Activated T-cell treated with anti-CD3 and anti-CD28 coated beads, Interleukin-2, amount 50 U/mL, for 1 hour (primary cell): ENCODE measurements at regions not wholly inside any gene's neighbourhood (a gene's known extent, or its start where the extent isn't known, plus 50 kb on each side); places are given as distances from the start of the nearest gene placed in this dataset.
A peak's percentile ranks its signal among the peaks of the same experiment; 100 is the strongest.

Experiments
- DNase-seq: peaks from one replicate; pipeline ENCODE4 v3.0.0-alpha.2; 2020

DNA sequence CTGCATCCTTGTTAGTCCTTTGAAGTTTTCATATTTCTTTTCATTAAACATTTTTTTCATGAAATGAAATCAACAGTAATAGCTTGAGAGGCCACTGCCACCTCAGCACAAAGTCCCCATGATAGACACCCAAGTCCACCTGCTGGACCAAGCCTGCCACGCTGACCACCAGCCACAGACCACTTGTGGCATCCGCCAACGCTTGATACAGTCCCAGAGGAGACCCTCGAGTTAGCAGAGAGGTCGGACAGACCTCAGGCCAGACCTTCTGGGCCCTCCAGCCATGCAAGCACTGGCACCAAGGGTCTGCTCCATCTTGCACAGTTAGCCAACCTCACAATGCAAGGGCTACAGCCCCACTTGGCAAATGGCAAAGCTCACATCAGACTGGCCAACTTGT is 91.8 kb upstream of the RTL6 start:
- no peak for DNase-seq

DNA sequence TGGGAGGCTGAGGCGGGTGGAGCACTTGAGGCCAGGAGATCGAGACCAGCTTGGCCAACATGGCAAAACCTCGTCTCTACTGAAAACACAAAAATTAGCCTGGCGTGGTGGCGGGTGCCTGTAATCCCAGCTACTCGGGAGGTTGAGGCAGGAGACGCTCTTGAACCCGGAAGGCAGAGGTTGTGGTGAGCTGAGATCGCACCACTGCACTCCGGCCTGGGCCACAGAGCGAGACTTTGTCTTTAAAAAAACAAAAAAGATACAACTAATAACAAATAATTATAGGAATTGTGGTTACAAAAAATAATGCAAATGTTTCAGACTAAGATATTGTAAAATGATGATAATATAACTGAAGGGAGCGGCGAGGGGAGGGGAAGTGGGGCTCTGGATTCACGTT is 90.3 kb upstream of the RTL6 start:
- no peak for DNase-seq

DNA sequence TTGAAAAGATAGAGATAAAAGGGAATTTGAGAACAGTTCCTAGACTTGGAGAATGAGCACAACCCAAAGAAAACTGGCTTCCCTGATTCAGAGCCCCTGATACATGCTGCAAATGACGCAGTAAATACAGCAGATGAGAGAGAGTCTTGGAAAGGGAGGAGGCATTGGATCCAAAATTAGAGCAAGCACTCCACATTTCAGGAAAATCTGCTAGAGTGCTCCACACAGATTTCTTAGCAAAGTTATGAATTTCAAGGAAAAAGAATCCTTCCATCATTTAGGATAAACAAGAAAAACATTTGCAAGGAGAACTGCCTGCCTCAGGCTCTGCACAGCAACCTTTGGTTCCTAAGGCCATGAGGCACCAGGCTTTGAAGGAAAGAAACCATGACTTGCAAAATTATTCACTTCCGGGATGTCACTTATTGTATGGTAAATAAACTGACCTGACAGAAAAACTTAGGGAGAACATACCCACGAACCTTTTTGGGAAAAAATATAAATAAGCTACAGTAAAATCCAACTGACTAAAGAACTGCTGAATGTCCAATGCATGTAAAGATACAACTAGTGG is 89.8 kb upstream of the RTL6 start:
- DNase-seq = no peak

DNA sequence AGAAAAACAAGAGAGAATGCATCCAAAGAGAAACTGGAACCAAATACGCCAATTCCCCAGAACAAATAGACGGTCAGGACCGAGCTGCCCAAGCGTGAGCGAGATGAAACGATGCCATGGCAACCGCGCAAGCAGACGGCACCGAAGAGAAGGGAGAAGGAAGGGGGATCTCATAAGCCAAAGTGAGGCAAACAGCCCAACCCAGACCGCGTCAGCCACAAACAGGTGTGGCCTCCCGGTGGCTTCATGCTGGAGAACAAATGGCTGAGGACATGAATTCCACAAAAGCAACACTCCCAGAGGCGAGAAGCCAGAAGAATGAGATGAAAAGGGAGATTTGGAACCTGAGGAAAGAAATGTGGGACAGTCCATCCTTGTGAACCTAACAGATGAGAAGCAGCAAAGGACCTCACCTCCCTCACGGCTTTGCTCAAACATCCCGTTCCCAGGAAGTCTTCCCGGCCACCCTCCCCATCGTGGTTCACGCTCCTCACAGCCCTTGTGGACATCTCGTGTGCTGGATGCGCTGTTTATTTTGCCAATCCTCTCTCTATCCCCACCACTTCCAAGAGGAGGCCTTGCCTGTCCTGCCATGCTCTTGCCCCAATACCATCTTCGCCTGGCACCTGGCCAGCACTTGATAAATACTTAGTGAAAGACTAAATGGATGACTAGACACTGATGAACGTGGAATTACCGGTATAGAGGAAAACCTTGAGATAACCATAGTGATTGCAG is 89.1 kb upstream of the RTL6 start:
- no peak for DNase-seq

DNA sequence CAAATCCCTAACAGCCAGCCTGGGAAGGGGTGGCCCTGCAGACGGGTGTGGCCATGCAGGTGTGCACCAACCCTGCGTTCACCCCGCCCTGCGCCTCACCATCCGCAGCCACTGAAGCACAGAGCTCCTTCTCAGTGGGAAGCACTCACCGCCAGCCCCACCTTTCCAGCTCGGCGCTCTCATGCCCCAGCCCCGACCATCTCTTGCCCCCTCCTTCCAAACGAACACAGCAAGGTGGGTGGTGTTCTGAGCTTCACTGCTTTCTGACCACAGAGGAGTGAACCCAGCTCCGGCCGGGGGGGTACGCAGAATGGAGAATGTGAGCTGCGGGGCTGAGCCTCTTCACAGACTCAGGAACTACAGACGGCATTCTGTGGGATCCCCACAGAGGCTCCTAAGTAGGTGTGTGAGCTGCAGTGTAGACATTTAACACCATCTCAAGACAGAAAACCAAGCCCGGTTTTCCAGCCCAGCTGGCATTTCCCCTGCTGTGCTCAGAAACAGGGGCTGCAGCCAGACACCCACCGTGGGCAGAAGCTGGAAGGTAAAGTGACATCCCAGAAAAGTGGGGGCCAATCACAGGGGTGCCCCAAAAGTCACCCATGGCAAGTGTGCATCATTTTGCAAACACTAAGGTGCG is 88.4 kb upstream of the RTL6 start:
- DNase-seq = no peak

DNA sequence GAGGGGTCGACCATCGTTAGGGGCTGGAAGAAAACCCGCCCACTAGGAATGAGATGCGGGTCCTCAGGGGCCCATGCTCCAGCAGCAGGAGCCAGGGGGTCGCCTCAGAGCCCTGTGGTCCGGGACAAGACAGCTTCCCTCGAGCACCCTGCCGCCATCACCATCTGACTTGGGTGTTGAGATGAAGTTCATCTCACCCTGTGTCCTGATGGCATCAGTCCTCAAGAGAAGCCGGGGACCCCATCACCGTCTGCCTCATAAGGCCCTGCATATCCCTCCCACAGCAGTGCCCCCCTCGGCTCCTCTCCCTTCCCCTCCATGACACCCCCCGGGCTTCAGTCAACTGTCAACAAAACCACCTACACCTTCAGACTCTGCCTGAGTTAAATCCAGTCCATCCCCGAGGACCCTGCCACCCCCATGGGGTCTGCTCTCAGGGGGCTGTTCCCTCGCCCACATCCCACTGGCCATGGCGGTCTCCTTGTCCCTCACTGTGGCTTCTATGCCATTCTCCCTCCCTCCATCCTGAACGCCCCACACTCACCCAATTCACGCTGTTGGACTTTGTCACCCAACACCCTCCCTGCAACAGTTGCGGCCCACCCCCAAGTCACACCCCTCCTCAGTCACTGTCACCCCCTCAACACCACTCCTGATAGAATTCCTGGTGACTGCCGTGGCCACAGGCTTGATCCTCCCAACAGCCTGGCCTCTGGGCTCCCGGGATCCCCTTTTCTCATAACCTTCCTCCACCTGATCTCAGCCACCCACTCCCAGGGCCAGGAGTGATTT is 87.7 kb upstream of the RTL6 start:
- DNase-seq = no peak

DNA sequence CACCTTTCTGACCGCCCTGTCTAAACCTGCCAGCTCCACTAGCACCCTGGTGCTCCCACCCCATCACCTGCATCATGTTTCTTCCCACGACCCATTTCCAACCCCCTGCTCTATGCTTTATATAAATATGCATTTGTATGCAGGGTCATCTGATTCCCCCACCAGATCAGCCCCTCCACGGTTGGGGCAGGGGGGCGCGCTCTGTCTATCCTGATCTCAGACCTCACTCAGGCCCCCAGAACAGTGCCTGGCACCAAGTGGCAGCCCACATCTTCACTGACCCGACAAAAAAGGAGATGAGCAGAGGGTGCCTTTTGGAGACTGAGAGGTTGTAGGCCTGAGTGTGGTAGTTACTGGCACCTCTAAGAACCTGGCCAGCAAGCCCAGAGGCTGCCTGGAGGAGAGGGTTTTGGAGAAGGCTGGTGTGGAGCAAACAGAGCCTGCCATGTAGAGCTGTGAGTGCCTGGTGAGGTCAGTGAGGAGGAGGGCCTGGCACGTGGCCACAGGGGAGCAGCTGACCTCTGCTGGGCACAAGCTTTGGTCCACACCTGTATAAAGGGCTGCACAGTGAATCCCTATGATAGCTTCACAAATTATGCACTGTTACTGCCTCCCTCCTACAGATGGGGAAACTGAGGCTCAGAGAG is 86.3 kb upstream of the RTL6 start:
- DNase-seq = no peak

DNA sequence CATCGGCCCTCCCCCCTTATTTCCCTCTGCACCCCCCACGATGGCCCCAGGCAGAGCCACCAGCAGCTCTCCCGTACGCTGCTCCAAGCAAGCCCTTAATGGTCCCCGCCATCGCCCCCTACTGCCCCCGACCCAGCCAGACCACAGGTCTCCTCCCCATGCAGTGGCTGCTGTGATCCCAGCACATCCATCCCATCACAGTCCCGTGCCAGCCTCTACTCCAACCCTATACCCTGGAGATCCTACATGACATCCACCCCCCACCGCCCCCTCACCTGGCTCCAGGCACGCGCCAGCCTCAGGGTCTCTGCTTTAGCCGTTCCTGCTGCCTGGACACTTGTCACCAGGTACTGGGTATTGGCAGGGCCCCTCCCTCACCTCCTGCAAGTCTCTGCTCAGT is 85.8 kb upstream of the RTL6 start:
- no peak for DNase-seq

DNA sequence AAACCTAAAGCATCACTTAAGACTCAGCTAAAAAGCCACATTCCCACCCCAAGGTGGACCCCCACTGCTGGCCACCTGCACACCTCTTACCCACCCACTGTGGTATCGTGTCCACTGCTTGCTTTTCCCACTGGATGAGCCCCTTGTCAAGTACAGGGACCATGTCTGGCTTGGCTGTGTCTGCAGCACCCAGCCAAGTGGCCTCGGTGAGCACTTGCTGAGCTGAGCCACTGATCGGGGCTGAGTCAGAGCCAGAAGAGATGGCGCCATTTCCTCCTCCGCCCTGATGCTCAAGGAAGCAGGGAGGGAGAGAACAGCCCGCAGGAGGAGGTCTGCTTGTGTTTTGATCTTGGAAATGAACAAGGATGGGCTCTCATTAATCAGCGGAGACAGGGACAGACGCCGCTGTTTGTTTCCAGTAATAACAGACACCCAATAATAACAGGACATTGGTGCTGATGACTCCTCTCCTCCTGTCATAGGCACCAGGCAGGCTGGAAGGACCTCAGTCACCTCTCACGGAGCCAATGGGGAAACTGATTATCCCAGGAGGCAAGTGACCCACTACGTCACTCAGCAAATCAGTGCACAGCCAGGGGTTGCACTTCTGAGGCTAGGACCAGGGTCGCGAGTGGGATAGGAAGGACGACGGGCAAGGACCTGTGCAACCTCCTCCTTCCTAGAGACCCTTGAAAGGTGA is 85.2 kb upstream of the RTL6 start:
- no peak for DNase-seq

DNA sequence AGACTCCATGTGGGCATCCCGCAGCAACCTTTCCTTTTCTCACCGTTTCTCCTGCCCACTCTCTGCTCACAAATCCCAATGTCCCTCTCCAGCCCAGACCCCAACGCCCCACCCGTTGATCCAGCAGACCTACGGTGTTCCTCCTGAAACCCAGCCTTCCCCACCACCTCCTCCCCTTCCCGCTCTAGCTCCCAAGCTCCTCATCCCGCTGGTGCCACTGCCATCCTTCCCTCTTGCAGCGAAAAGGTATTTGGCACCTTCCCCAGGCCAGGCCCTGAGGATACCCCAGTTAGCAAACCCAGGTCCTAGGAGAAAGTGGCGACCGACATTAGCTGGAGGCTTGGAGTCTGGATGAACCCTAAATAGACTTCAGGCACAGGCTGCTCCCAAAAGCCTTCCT is 84.0 kb upstream of the RTL6 start:
- no peak for DNase-seq

DNA sequence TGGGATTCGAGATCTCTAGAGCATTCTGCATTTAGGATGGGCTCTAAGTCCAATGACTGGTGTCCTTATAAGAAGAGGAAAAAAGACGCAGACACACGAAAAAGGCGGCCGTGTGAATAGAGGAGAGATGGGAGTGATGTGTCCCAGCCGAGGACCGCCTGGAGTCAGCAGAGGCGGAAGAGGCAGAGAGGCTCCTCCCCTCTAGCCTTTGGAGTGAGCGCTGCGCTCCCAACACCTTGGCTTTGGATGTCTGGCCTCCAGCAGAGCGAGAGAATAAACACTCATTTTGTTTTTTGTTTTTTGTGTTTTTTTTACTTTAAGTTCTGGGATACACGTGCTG is 83.0 kb upstream of the RTL6 start:
- no peak for DNase-seq

DNA sequence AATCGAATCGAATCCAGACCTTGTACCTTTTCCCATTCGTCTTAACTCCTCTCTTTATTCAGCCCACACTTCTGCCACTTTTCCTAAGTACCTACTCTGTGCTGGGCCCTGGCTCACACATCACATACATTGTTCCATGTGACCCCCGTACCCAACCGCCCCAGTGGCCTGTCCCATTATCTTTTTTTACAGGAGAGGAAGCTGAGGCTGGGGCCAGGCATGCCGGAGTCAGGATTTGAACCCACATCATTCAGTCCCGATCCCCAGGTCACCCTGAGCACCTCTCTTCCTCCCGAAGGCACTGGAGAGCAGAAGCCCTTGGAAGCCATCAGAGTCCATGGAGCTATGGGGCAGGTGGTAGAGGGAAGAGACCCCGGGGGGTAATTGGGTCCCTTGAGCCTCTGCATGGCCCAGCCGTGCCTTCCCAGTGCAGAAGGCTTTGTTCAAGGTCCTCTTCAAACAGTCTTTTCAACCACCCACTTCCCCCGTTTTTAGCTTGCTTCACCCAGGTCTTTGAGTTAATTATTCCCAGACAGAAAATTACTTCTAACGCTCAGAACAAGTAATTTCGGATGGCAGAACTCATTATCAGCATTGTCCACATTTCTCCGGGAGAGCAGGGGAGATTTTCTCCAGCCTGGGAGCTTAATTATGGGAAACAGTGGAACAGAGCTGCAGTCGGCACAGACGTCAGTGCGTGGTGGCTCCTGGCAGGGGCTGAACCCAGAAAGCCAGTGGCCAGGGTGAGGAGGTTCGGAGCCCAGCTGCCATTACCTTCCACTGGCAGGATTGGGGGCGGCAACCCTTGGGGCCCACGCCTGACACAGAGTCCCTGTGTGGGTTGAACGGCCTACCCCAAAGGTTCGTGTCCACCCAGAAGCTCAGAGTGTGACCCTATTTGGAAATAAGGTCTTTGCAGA is 82.4 kb upstream of the RTL6 start:
- no peak for DNase-seq

DNA sequence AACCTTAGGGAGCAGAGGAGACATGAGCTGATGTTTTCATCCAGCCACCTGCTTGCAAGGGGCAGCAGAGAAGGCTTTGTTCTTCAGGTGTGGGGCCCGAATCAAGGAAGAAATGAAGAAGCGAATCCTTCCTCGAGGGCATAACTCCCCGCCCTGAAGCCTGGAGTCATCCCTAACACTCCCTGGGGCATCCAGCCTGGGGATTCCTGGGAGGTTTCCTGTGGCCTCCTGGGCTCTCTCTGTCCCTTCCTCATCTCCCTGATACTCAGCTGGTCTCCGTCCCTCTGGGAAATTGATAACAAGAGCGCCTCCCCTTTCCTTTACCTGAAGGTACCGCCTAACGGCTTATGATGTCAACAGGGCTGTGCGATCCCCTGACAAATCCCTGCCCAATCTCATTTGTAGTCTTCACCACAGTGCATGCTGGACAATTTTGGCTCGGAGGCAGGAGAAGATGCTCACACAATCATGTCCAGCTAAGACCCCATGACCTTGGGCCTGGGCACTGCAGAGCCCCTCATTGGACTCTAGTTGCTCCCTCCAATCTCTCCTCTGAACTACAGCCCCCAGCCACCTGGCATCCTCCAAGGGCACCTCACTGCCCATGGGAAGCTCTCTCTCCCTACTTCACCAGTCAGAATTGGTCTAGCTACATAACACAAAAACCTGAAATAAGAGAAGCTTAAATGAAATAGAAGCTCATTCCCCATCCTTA is 80.6 kb upstream of the RTL6 start:
- peak; percentile 6 for DNase-seq

DNA sequence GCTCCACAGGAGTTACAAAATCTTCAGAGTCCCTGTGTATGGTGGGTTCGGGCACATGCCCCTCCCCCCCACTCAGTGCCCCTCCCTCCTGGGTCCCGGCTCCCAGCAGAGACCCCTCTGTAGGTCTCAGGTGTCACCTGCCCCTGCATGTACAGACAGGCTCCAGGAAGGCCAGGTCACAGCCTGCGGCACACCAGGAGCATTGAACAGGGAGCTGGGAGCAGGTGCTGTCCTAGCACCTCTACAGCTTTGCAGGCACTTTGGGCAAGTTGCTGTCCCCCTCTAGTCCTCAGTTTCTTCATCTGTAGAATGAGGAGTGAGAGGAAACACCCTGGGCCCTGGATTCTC is 80.1 kb upstream of the RTL6 start:
- DNase-seq = peak; percentile 4

DNA sequence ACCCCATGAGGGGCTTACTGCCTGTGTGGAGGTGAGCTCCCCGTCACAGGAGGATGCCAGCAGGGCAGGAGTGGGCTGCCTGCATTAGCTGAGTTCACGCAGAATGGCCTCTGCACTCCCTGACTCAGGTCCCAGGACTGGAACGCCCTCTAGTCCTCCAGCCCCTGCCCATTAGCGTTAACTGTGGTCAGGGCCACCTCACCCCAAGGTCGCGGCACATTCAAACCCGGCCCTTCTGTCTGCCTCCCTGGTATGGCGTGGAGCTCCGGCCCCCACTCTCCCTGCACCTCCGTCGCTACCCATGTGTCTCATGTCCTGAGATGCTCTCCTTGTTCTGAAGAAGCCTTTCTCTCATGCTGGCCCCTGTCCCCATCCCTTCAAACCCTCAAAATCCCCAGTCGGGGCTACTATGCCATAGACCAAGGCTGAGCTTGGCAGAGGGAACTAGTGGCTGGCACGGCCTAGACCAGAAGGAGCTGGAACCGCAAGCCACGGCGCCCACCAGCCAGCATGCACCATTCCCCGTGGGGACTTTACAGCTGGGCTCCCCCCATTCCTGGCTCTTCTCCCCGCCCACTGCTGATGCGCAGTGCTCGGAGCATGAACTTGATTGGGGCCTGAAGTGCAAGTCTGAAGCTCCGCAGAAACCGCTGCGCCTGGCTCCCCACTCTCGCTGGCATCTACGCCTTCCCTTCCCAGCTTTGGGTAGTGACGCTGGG is 79.5 kb upstream of the RTL6 start:
- peak; percentile 11 for DNase-seq

DNA sequence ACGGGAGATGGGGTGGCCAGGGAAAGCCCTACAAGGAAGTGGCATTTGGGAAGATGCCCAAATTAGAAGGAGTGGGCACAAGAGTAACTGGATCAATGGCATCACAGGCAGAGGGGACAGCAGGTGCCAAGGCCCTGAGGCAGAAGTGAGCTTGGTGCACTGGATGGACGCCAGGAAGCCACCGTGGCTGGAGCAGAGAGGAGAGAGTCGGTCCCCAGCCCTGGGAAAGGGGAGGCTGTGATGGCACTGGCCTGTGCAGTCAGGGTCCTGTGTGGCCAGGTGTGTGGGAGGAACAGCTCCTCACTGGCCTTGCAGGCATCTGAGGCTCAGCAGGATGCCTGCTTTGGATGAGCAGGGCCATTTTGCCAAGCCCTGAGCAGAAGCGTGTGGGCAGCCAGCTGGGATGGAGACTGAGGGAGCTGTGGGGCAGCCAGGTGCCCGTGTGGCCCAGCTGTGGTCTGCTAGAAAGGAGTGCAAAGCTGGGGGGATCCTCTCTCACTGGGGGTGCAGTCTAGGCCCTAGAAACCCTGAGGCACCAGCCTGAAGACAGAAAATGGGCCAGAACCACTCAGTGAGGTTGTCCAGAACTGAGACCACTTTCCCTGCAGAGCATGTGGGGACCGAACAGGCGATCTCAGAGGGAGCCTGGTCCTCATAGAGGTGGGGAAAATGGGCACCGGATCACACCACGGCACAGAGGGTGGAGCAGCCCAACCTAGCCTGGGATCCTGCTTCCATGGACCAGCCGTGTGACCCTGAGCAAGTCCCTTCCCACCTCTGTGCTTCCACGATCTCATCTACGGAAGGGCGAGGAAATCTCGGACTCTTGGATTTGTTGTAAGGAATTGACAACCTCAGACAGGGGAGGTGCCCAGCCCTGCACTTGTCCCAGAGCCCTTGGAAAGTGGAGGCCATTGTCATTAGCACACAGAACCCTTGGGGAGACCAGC is 78.6 kb upstream of the RTL6 start:
- peak; percentile 8 for DNase-seq

DNA sequence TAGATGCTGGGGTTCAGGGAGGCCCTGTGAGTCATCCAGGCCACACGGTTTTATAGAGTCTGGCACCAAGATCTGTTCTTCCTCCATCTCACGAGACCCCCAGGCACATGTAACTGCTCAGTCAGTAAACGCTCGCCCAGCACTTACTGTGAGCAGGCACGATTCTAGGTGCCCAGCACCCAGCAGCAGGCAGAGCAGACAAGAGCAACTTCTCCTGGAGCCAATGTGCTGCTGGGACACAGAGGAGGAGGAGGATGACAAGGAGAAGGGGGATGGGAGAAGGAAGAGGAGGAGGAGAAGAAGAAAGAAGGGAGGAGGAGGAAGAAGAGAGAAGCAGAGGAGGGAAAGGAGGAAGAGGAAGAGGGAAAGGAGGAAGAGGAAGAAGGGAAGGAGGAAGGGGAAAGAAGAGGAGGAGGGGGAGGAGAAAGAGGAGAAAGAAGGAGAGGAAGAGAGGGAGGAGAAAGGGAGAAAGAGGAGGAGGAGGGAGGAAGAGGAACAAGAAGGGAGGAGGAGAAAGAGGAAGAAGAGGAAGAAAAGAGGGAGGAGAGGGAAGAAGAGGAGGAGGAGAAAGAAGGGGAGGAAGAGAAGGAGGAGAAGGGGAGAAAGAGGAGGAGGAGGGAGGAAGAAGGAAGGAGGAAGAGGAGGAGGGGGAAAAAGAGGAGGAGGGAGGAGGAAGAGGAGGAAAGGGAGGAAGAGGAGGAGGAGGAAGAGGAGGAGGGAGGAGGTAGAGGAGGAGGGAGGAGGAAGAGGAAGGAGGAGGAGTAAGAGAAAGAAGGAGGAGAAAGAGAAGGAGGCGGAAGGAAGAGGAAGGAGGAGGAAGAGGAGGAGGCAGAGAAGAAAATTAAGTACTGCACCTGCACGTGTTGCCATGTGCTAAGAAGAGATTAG is 77.6 kb upstream of the RTL6 start:
- DNase-seq = peak; percentile 6
